Kidney (tissue), 13 donors: ENCODE measurements at regions not wholly inside any gene's neighbourhood (a gene's known extent, or its start where the extent isn't known, plus 50 kb on each side); places are given as distances from the start of the nearest gene placed in this dataset.

ENCODE experiments used
- DNase-seq, 5 donors: peaks; one replicate each; pipeline ENCODE4 v3.0.0-alpha.2; 2013 to 2020
- FAIRE-seq: peaks from 2 replicates; lab custom pipeline; 2012; peaks lifted over from hg19 to GRCh38; lab: Jason Lieb, UNC
- H3K27ac ChIP-seq, 2 donors: one replicate each; pipeline ENCODE4 v1.7.0; 2013; ENCODE audit warnings: low read depth in 2 of 2, low read length in 2 of 2, inconsistent platforms in 1 of 2
- H3K27me3 ChIP-seq: one replicate; pipeline ENCODE4 v1.7.1; 2013; ENCODE audit warnings: low read length, inconsistent platforms; ENCODE audit not compliant: control insufficient read depth, insufficient read depth
- H3K36me3 ChIP-seq, 3 donors: one replicate each; pipeline versions ENCODE4 v1.7.0 to v1.7.1; 2013; ENCODE audit warnings: low read length in 3 of 3, control low read depth in 1 of 3, inconsistent platforms in 1 of 3; ENCODE audit not compliant: insufficient read depth in 3 of 3, control insufficient read depth in 2 of 3
- H3K4me1 ChIP-seq, 3 donors: one replicate each; pipeline versions ENCODE4 v1.7.0 to v1.7.1; 2013; ENCODE audit warnings: low read length in 3 of 3, inconsistent platforms in 1 of 3, low read depth in 1 of 3; ENCODE audit not compliant: control insufficient read depth in 2 of 3, insufficient read depth in 2 of 3
- H3K4me3 ChIP-seq, 3 donors: one replicate each; pipeline versions ENCODE4 v1.7.0 to v1.8.1; 2013; ENCODE audit warnings: low read length in 3 of 3, control low read depth in 1 of 3, inconsistent platforms in 1 of 3
- H3K9ac ChIP-seq, 3 donors: one replicate each; pipeline versions ENCODE4 v1.7.0 to v1.7.1; 2013; ENCODE audit warnings: low read length in 3 of 3, control low read depth in 1 of 3, inconsistent platforms in 1 of 3
- H3K9me3 ChIP-seq, 3 donors: one replicate each; pipeline versions ENCODE4 v1.7.0 to v1.7.1; 2013; ENCODE audit warnings: low read length in 3 of 3, control low read depth in 1 of 3, inconsistent platforms in 1 of 3; ENCODE audit not compliant: control insufficient read depth in 2 of 3, insufficient read depth in 1 of 3
- CTCF ChIP-seq: IDR thresholded peaks from 3 replicates; pipeline ENCODE4 v1.5.1; 2012; ENCODE audit warnings: mild to moderate bottlenecking, moderate library complexity, borderline replicate concordance; ENCODE audit not compliant: insufficient read depth; ENCODE audit errors: extremely low read depth
- intact Hi-C: fragments of 100-400 bp; cut with DNase I; formaldehyde crosslinking; loops from one replicate; pipeline ENCODE4 v1.11.1; 2022
- donor health status: control.
- donor health status: control.
- donor health status: control.
- donor health status: control.
- donor health status: control.
- donor health status: DM: yes; HTN: yes; CAD: no.
- donor health status: Normal renal cell carcinoma (clear cell type).

DNA sequence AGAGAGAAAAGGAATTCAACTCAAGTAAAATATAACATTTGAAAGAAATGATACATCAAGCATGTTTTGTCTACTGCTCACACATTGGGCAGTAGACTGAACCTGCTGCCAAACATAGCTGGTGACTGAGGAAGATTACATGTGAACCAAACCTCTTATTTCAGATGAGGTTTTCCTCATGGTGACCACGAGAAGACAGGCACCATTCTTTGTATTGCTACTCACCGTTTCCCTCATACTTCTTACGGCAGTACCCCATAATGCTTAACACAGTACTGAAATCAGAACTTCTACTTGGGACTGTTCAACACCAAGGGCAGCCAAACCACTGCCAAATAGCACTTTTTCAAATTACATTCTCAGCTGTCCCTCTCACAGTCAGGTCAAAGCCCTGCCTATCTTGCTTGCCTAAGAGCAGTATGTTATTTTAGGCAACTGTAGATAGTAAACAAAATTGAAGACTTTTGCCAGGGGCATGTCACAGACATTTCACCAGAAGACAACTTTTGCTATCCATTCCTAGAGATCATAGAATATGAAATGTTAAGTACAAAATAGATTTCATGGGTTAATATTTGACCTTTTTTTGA, 167.1 kb upstream of the DOK6 start:
- no peak for TF ChIP-seq CTCF
- H3K9me3 ChIP-seq = no peaks in the 10 kb centered on the region
- FAIRE-seq = no peak
- no peaks in the 10 kb centered on the region for H3K27me3 ChIP-seq
- DNase-seq = no peak
- no peak overlapping the region for H3K27ac ChIP-seq
- no peaks in the 10 kb centered on the region for H3K4me1 ChIP-seq
- no peaks in the 10 kb centered on the region for H3K36me3 ChIP-seq
- H3K4me3 ChIP-seq = no peak overlapping the region
- intact Hi-C loops = no loop called here
- no peak overlapping the region for H3K9ac ChIP-seq

GRCh38 chr18:69239849-69240674, 160.6 kb upstream of the DOK6 start:
- DNase-seq (no peak), FAIRE-seq (no peak)
- Histone ChIP-seq H3K4me1 (no peaks in the 10 kb centered on the region), H3K36me3 (no peaks in the 10 kb centered on the region), H3K9me3 (no peaks in the 10 kb centered on the region), H3K27me3 (no peaks in the 10 kb centered on the region), H3K9ac (no peak overlapping the region), H3K27ac (no peak overlapping the region), H3K4me3 (no peak overlapping the region)
- TF ChIP-seq CTCF = no peak
- intact Hi-C loops = no loop called here

DNA sequence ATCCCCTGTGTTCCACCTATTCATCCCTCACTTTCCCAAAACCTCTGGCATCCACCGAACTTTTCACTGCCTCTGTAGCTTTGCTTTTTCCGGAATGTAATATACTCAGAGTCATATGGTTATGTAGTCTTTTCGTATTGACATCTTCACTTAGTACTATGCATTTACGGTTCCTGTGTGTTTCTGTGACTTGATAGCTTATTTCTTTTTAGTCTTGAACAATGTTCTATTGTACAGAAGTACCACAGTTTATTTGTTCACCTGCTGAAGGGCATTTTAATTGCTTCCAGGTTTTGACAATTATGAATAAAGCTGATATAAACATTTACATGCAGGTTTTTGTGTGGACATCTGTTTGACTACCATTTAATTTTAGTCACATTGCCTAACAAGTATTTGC, 154.7 kb upstream of the DOK6 start:
- Histone ChIP-seq H3K4me1 (no peaks in the 10 kb centered on the region), H3K27me3 (no peaks in the 10 kb centered on the region), H3K4me3 (no peak overlapping the region), H3K36me3 (no peaks in the 10 kb centered on the region), H3K9ac (no peak overlapping the region), H3K9me3 (no peaks in the 10 kb centered on the region), H3K27ac (no peak overlapping the region)
- DNase-seq (no peak), FAIRE-seq (no peak)
- intact Hi-C loops = no loop called here
- TF ChIP-seq CTCF = no peak
